Mucosa of rectum (tissue), 2 donors: ENCODE measurements at regions not wholly inside any gene's neighbourhood (a gene's known extent, or its start where the extent isn't known, plus 50 kb on each side); places are given as distances from the start of the nearest gene placed in this dataset.

Source experiments
- H3K27ac ChIP-seq, 2 donors: one replicate each; pipeline ENCODE4 v1.7.0; 2013; ENCODE audit warnings: inconsistent platforms in 2 of 2, low read depth in 2 of 2, low read length in 2 of 2
- H3K27me3 ChIP-seq, 2 donors: one replicate each; pipeline ENCODE4 v1.7.0; 2013; ENCODE audit warnings: low read length in 2 of 2; ENCODE audit not compliant: control insufficient read depth in 2 of 2, insufficient read depth in 2 of 2
- H3K36me3 ChIP-seq, 2 donors: one replicate each; pipeline ENCODE4 v1.7.0; 2013; ENCODE audit warnings: low read length in 2 of 2; ENCODE audit not compliant: control insufficient read depth in 2 of 2, insufficient read depth in 2 of 2
- H3K4me1 ChIP-seq, 2 donors: one replicate each; pipeline ENCODE4 v1.7.0; 2013; ENCODE audit warnings: low read length in 2 of 2, mild to moderate bottlenecking in 1 of 2; ENCODE audit not compliant: control insufficient read depth in 2 of 2, insufficient read depth in 2 of 2
- H3K4me3 ChIP-seq, 2 donors: one replicate each; pipeline ENCODE4 v1.7.0; 2013; ENCODE audit warnings: low read length in 2 of 2
- H3K9ac ChIP-seq, 2 donors: one replicate each; pipeline ENCODE4 v1.7.0; 2013; ENCODE audit warnings: low read length in 2 of 2, low read depth in 1 of 2, mild to moderate bottlenecking in 1 of 2
- H3K9me3 ChIP-seq, 2 donors: one replicate each; pipeline ENCODE4 v1.7.0; 2013; ENCODE audit warnings: low read length in 2 of 2; ENCODE audit not compliant: control insufficient read depth in 2 of 2
- donor health status: healthy.
- donor health status: Normal muscosa, but diverticular disease.

DNA sequence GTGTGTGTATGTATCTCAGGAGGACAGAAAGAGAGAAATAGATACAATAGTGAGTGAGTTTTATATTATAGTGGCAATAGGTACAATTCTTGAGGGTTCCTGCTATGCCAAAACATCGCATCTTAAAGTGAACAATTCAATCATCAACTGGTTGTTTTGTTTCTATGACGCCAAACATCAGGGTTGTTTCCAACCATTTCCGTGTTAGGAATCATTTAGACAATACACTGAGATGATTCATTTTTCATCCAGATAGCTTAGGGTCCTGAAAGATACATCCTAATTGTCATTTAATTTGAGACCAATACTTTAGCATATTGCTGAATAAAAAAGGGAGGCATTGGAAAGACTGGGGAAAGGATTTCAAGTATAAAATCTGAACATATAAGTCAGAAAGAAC, 472.2 kb downstream of the MCTP2 start:
- Histone ChIP-seq H3K9ac (no peak overlapping the region), H3K9me3 (no peaks in the 10 kb centered on the region), H3K4me1 (no peaks in the 10 kb centered on the region), H3K27me3 (no peaks in the 10 kb centered on the region), H3K4me3 (no peak overlapping the region), H3K27ac (no peak overlapping the region), H3K36me3 (no peaks in the 10 kb centered on the region)

DNA sequence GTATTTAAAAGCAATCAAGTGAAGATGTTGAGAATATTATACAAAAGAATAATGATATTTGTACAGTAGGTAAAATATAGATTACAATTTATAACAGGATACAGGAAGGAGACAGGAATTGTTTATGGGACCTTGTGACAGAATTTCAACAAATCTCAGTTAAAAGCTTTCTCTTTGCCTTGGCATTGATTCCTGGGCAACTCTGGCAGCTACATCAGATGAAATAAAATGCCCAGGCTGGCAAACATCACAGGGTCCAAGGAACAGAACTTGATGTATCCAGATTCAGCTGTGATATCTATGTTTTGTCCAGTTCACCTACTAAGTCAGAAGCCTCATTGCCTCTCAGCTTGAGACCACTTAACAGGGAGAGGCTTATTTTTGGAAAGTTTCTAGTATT, 473.1 kb downstream of the MCTP2 start:
- Histone ChIP-seq H3K36me3 (no peaks in the 10 kb centered on the region), H3K27me3 (no peaks in the 10 kb centered on the region), H3K4me3 (no peak overlapping the region), H3K9me3 (no peaks in the 10 kb centered on the region), H3K27ac (no peak overlapping the region), H3K9ac (no peak overlapping the region), H3K4me1 (no peaks in the 10 kb centered on the region)

DNA sequence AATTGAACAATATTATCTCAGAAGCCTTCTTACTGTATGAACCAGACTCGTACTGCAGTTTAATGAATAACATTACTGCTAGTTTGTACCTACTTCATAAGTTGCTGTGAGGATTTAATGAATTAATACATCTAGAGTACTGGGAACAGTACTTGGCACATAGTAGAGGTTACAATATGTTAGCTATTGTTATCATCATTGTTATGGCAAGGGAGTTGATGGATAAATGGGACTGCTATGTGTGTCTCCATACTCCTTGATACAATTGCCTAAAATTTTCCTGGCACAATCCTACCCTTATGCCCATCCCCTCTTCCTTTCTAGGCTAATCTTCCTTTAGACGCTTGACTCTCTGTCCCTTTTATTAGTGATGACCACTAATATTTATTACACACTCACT, 473.6 kb downstream of the MCTP2 start:
- Histone ChIP-seq H3K4me1 (no peaks in the 10 kb centered on the region), H3K27ac (no peak overlapping the region), H3K9ac (no peak overlapping the region)

DNA sequence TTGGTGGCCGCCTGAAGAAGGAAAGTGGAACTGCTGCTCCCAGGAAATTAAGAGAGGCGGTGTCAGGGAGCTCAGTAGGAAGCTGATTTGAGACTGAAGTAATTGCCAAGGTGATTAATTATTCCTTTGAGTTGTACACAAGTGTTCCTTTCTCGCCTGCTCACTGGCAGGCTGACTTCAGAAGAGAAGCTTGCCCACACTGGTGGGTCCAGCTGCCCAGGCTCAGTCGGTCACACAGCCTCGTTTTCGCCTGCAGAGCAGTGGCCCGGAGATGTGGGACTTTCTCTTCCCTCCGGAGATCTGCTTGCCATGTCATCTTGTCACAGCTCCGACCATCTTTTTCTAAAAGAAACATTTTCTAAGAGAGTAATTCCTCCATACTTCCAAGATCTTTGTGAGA, 478.0 kb downstream of the MCTP2 start:
- Histone ChIP-seq H3K9ac (no peak overlapping the region), H3K27me3 (no peaks in the 10 kb centered on the region), H3K9me3 (no peaks in the 10 kb centered on the region), H3K4me3 (no peak overlapping the region), H3K27ac (no peak overlapping the region), H3K36me3 (no peaks in the 10 kb centered on the region), H3K4me1 (no peaks in the 10 kb centered on the region)

More for the DNA sequence above, 473.6 kb downstream of the MCTP2 start:
- H3K27me3 ChIP-seq, result no peaks in the 10 kb centered on the region
- H3K36me3 ChIP-seq, result no peaks in the 10 kb centered on the region
- H3K9me3 ChIP-seq, result no peaks in the 10 kb centered on the region
- no peak overlapping the region for H3K4me3 ChIP-seq

DNA sequence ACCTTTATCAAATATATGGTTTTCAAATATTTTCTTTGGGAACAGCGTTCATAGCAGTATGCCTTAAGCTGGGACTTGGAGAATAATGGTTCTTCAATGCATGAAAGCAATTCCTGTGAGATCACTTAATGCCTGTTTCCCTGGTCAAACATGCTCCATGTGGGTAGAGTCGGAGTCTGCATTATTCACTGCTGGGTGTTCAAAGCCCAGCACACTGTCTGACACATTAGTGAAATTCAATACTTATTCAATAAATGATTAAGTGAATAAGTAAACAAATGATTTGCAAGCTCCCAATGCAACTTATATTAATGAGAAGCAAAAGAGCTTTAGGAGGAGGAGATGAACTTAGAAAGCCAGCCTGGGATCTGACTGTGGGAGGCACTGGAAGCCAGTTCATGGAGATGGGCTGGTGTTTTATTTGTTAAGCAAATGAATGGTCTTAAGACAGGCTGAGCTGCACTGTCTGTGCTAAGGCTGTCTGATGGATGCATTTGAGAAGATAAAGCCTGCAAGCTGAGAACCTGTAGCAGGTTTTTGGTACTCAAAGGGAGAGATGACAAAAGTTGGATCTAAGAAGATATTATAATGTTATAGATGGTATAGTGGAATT, 490.8 kb downstream of the MCTP2 start:
- Histone ChIP-seq H3K9ac (no peak overlapping the region), H3K4me3 (no peak overlapping the region), H3K4me1 (no peaks in the 10 kb centered on the region), H3K36me3 (no peaks in the 10 kb centered on the region), H3K9me3 (no peaks in the 10 kb centered on the region), H3K27me3 (peaks cover 0 to 2% of the 10 kb centered on the region in 2 donors), H3K27ac (no peak overlapping the region)

DNA sequence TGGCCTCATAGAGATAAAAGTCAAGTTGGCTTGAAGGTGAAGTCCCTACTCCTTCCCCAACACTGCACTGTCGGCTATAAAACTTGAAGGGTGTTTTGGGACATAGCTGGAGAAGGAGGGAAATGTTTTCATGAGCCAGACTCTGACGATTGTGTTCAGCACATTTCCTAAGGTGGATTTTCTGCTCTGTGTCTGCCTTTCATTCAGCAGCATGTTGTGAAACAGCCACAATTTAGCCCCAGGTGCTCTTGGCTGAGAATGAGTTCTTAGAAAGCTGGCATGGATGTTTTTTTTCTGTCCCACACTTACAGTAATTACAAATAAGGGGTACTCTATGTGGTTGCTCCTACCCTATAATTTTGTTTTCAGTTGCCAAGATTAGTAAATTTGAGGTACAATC, 492.4 kb downstream of the MCTP2 start:
- no peak overlapping the region for H3K27ac ChIP-seq
- no peak overlapping the region for H3K4me3 ChIP-seq
- H3K36me3 ChIP-seq, result no peaks in the 10 kb centered on the region
- H3K27me3 ChIP-seq, result peaks cover 0 to 2% of the 10 kb centered on the region in 2 donors
- no peaks in the 10 kb centered on the region for H3K4me1 ChIP-seq
- no peak overlapping the region for H3K9ac ChIP-seq
- no peaks in the 10 kb centered on the region for H3K9me3 ChIP-seq

DNA sequence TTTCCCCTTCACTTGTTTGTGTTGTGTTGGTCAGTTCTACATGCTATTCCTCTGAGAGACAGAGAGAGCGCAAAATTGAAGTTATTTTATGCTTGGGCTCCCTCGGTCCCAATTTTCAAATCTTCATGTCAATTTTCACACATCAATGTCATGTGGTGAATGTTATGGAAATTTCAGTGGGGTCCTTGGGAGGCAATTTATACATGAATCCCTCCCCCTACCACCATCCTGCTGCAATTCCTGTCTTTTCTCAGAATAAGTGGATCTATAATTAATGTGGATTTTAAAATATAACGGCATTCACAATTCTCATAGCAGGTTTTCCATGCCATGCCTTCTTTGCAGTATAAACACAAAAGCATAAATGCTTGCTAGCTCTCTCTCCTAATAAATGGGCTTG, 499.9 kb downstream of the MCTP2 start:
- Histone ChIP-seq H3K36me3 (no peaks in the 10 kb centered on the region), H3K9me3 (no peaks in the 10 kb centered on the region), H3K27me3 (peaks cover 0 to under 1% of the 10 kb centered on the region in 2 donors), H3K9ac (no peak overlapping the region), H3K4me3 (no peak overlapping the region), H3K27ac (no peak overlapping the region), H3K4me1 (no peaks in the 10 kb centered on the region)

DNA sequence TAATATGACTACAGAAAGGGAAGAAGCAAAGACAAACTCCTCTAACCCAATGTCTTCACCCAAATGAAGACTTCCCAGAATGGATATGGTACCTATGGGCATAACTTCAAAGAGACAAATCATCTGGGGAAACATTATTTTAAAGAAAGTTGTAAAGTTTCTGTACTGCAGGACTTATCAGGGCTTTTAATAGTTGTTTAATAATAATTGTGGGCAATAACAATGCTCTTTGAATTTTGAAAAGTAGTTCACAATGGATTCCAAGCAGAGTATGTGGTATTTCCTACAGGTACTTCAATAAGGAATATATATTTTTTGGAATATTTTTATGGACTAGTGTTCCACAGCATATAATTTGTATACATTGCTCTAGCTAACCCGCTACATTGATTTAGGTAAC, 503.1 kb downstream of the MCTP2 start:
- H3K27ac ChIP-seq, result no peak overlapping the region
- no peak overlapping the region for H3K9ac ChIP-seq
- H3K4me1 ChIP-seq, result no peaks in the 10 kb centered on the region
- no peaks in the 10 kb centered on the region for H3K27me3 ChIP-seq
- H3K9me3 ChIP-seq, result no peaks in the 10 kb centered on the region
- H3K36me3 ChIP-seq, result no peaks in the 10 kb centered on the region
- no peak overlapping the region for H3K4me3 ChIP-seq

DNA sequence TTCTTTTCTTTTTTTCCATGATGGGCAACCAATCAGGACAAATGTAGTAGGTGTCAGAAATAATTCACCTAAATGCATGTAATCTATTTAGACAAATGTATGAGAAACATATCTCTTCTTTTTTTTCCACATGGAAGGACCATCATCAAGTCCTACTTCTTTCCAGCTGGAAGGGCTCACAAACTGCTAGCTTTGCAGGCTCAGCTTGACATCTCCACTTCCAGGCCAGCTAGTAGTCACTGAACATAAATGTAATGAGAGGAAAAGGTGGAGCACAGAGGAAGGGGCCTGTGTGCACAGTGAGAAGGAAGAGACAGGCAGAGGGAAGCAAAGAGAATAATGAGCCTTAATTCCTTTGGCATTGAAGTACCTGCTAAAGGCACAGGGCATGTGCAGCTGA, 504.9 kb downstream of the MCTP2 start:
- no peaks in the 10 kb centered on the region for H3K4me1 ChIP-seq
- H3K4me3 ChIP-seq, result no peak overlapping the region
- H3K27me3 ChIP-seq, result no peaks in the 10 kb centered on the region
- H3K9ac ChIP-seq, result no peak overlapping the region
- no peak overlapping the region for H3K27ac ChIP-seq
- H3K36me3 ChIP-seq, result no peaks in the 10 kb centered on the region
- no peaks in the 10 kb centered on the region for H3K9me3 ChIP-seq

DNA sequence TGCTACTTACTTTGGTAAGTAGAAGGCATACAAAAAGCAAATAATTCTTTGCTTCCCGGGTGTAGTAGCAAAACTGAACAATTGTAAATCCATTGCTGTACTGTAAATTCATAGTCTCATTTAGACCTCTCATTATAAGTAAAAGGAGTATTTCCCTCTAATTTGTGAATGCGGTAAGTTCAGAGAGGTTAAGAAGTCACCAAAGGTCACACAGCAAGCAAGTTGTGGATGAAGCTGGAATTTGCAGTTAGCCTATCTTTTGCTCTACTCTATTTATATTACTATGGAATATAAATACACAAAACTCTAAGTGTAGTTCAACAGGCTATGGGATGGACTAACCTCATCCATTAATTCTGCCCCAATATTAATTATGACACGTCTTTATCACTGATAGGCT, 508.3 kb downstream of the MCTP2 start:
- no peaks in the 10 kb centered on the region for H3K36me3 ChIP-seq
- no peak overlapping the region for H3K9ac ChIP-seq
- H3K9me3 ChIP-seq, result no peaks in the 10 kb centered on the region
- H3K27me3 ChIP-seq, result no peaks in the 10 kb centered on the region
- no peak overlapping the region for H3K27ac ChIP-seq
- no peak overlapping the region for H3K4me3 ChIP-seq
- no peaks in the 10 kb centered on the region for H3K4me1 ChIP-seq

DNA sequence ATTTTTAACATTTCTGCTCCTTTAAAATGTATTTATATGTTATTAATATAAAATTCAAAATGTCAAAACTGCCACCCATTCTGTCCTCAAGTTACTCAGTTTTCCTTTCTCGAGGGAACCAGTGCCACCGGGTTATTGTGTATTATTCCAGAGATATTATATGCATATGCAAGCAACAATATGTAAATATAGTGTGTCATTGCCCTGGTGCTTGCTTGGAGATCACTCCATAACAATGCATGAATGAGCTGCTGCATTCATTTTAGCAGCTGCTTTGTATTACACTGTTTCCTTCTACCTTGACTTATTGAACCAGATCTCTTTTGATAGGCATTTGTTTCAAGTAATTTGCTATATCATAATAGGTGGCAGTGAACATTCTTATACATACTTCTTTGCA, 509.1 kb downstream of the MCTP2 start:
- Histone ChIP-seq H3K27me3 (no peaks in the 10 kb centered on the region), H3K9me3 (no peaks in the 10 kb centered on the region), H3K36me3 (no peaks in the 10 kb centered on the region), H3K4me3 (no peak overlapping the region), H3K27ac (no peak overlapping the region), H3K9ac (no peak overlapping the region), H3K4me1 (no peaks in the 10 kb centered on the region)
